Adipocyte (in vitro differentiated cells): ENCODE measurements at regions not wholly inside any gene's neighbourhood (a gene's known extent, or its start where the extent isn't known, plus 50 kb on each side); places are given as distances from the start of the nearest gene placed in this dataset.
A peak's percentile ranks its signal among the peaks of the same experiment; 100 is the strongest.
"Not testable (repeated sequence)": the region's sequence is repeated elsewhere in the genome, so short reads cannot be mapped to it uniquely, and the experiment has no call there.

Experiments used
- DNase-seq: peaks from one replicate; pipeline ENCODE4 v3.0.0-alpha.2; 2015; ENCODE audit warnings: low read depth
- H3K27me3 ChIP-seq: replicated peaks from 2 replicates; pipeline ENCODE4 v1.7.0; 2013; ENCODE audit warnings: mild to moderate bottlenecking, low read length, moderate library complexity; ENCODE audit not compliant: control insufficient read depth, insufficient read depth
- H3K36me3 ChIP-seq: 2 replicates; pipeline ENCODE4 v1.7.0; 2013; ENCODE audit warnings: low read length, mild to moderate bottlenecking, moderate library complexity; ENCODE audit not compliant: control insufficient read depth, insufficient read depth, severe bottlenecking
- H3K4me1 ChIP-seq: 2 replicates; pipeline ENCODE4 v1.7.0; 2013; ENCODE audit warnings: mild to moderate bottlenecking, low read length, moderate library complexity; ENCODE audit not compliant: control insufficient read depth, insufficient read depth
- H3K4me3 ChIP-seq: 2 replicates; pipeline ENCODE4 v1.7.0; 2013; ENCODE audit warnings: mild to moderate bottlenecking, low read length, moderate library complexity
- H3K9ac ChIP-seq: 2 replicates; pipeline ENCODE4 v1.7.0; 2013; ENCODE audit warnings: mild to moderate bottlenecking, low read length, moderate library complexity
- H3K9me3 ChIP-seq: 2 replicates; pipeline ENCODE4 v1.7.0; 2013; ENCODE audit warnings: mild to moderate bottlenecking, low read length, moderate library complexity; ENCODE audit not compliant: control insufficient read depth

- Histone ChIP-seq H3K36me3 (no peaks in the 10 kb centered on the region), H3K4me1 (peaks cover 7% of the 10 kb centered on the region), H3K27me3 (no peaks in the 10 kb centered on the region), H3K9me3 (no peaks in the 10 kb centered on the region), H3K9ac (no peak overlapping the region), H3K4me3 (no peak overlapping the region)
- DNase-seq: no peak
These were observed 92.7 kb downstream of the FZD1 start for GRCh38 chr7:91356915-91357314.

DNA sequence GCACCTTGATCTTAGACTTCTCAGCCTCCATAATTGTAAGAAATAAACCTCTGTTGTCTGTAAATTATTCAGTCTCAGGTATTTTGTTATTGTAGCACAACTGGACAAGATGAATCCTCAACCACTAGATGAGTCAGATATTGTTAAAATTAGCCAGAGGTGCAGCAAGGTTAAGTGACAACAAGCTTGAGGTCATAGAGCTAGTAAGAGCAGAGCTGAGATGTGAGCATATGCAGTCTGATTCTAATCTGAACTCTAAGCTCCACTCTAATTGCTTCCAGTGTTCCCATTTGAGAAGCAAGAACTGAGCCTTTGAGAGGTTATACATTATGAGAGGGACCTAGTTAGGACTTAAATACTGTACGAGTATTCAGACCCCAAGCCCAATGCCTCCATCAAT is 93.1 kb downstream of the FZD1 start:
- Histone ChIP-seq H3K4me1 (peaks cover 7% of the 10 kb centered on the region), H3K36me3 (no peaks in the 10 kb centered on the region), H3K4me3 (no peak overlapping the region), H3K9ac (no peak overlapping the region), H3K9me3 (no peaks in the 10 kb centered on the region), H3K27me3 (no peaks in the 10 kb centered on the region)
- peak; percentile 12 for DNase-seq

DNA sequence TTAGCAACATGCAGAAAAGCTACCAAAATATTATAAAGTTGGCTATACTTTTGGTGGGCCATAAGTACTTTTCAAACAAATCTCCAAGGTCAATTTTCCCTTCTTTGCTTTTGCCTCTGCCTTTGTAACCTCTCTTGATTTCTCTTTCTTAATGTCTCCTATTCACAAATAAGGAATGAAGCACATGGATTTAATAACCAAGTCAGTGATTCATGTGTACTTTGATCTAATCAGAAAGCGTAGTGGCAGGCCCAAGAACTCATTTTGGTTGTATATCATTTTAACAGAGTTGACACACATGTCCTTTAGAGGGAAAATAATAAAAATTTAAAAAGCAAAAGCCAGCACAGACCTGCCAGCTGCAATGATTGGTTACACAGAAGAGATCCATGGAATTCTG is 93.7 kb downstream of the FZD1 start:
- Histone ChIP-seq H3K4me3 (no peak overlapping the region), H3K9me3 (no peaks in the 10 kb centered on the region), H3K4me1 (peaks cover 7% of the 10 kb centered on the region), H3K36me3 (no peaks in the 10 kb centered on the region), H3K9ac (no peak overlapping the region), H3K27me3 (no peaks in the 10 kb centered on the region)
- peak; percentile 69 for DNase-seq

- Histone ChIP-seq H3K4me1 (peaks cover 7% of the 10 kb centered on the region), H3K4me3 (no peak overlapping the region), H3K9me3 (no peaks in the 10 kb centered on the region), H3K9ac (no peak overlapping the region), H3K36me3 (no peaks in the 10 kb centered on the region), H3K27me3 (no peaks in the 10 kb centered on the region)
- no peak for DNase-seq
These were observed 94.1 kb downstream of the FZD1 start for GRCh38 chr7:91358303-91358702.

GRCh38 chr7:91365097-91365496 is 100.9 kb downstream of the FZD1 start:
- H3K4me3 ChIP-seq: not testable (repeated sequence)

GRCh38 chr7:91366091-91366490 is 101.9 kb downstream of the FZD1 start:
- H3K9ac ChIP-seq: no peak overlapping the region

More at GRCh38 chr7:91365097-91365496, 100.9 kb downstream of the FZD1 start:
- H3K9me3 ChIP-seq, DNase-seq, H3K27me3 ChIP-seq, H3K36me3 ChIP-seq, H3K4me1 ChIP-seq, H3K9ac ChIP-seq: not testable (repeated sequence)

DNA sequence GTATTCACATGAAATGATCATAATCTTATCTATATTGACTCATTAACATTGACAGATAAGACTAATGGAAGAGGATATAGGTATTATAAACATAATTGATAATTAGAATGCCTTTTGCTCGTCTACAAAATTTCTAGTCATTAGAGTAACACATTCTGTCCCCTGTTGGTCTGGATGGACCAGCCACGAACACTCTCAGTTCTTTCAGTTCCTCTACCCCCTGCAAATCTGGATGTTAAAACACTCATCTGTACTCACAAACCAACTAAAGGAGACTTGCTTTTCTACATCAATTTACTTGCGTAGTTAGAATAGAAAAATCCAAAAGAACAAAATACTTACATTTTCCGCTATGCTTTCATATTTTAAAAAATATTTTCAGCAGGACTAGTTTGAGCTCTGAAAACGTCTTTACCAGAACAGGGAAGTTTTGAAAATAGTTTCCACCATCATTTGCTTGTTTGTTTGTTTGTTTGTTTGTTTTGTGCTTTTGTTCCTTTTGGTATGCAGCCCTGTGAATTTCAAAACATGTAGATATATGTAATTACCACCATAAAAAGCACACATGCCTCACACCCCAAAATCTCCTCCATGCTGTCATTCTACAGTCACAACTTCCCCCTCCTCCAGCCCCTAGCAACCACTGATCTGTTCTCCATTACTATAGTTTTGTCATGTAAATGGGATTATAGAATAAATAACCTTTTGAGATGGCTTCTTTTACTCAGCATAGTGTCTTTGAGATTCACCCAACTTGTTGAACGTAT is 103.8 kb downstream of the FZD1 start:
- H3K9ac ChIP-seq: no peak overlapping the region
- no peak for DNase-seq
- no peaks in the 10 kb centered on the region for H3K9me3 ChIP-seq
- no peaks in the 10 kb centered on the region for H3K27me3 ChIP-seq
- no peaks in the 10 kb centered on the region for H3K36me3 ChIP-seq
- H3K4me3 ChIP-seq: no peak overlapping the region
- H3K4me1 ChIP-seq: no peaks in the 10 kb centered on the region

More at GRCh38 chr7:91366091-91366490, 101.9 kb downstream of the FZD1 start:
- Histone ChIP-seq H3K27me3 (no peaks in the 10 kb centered on the region), H3K4me1 (no peaks in the 10 kb centered on the region), H3K9me3 (no peaks in the 10 kb centered on the region), H3K4me3 (no peak overlapping the region), H3K36me3 (no peaks in the 10 kb centered on the region)
- DNase-seq: no peak

GRCh38 chr7:91372323-91372722 is 108.1 kb downstream of the FZD1 start:
- no peaks in the 10 kb centered on the region for H3K36me3 ChIP-seq
- H3K4me3 ChIP-seq: no peak overlapping the region
- H3K4me1 ChIP-seq: no peaks in the 10 kb centered on the region
- H3K27me3 ChIP-seq: no peaks in the 10 kb centered on the region
- no peaks in the 10 kb centered on the region for H3K9me3 ChIP-seq
- DNase-seq: no peak
- no peak overlapping the region for H3K9ac ChIP-seq

GRCh38 chr7:91373111-91373800 is 109.0 kb downstream of the FZD1 start:
- no peak for DNase-seq
- Histone ChIP-seq H3K4me3 (no peak overlapping the region), H3K4me1 (no peaks in the 10 kb centered on the region), H3K9ac (no peak overlapping the region), H3K9me3 (no peaks in the 10 kb centered on the region), H3K27me3 (no peaks in the 10 kb centered on the region), H3K36me3 (no peaks in the 10 kb centered on the region)

DNA sequence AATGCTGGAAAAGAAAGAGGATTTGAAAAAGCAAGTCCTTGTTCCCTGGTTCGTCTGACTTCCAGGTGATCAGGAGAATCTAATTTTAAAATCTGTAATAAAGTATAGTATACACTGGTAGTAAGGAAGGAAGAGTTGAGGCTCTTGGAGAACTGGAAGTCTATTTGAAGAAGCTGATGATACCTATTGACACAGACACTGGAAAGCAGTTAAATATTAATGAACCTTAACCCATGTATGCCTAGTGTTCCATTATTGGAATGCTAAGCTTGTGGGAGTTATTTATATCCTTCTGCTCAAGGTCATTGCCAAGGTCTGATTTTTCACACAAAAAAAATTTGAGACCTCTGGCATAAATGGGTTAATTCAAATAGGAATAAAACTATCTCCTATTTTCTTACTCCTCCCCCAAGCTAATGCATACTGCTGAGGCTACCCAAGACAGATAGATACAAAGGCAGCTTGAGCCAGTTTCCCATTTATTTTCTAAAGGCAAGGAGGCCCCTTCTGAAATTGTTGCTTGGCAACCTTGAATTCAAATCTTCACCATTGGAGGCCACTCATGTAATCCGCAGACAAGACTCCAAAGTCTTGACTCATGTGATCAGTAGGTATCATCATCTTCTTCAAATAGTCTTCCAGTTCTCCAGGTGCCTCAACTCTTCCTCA is 110.2 kb downstream of the FZD1 start:
- Histone ChIP-seq H3K27me3 (no peaks in the 10 kb centered on the region), H3K9me3 (no peaks in the 10 kb centered on the region), H3K4me1 (no peaks in the 10 kb centered on the region), H3K4me3 (no peak overlapping the region), H3K36me3 (no peaks in the 10 kb centered on the region), H3K9ac (no peak overlapping the region)
- DNase-seq: no peak

DNA sequence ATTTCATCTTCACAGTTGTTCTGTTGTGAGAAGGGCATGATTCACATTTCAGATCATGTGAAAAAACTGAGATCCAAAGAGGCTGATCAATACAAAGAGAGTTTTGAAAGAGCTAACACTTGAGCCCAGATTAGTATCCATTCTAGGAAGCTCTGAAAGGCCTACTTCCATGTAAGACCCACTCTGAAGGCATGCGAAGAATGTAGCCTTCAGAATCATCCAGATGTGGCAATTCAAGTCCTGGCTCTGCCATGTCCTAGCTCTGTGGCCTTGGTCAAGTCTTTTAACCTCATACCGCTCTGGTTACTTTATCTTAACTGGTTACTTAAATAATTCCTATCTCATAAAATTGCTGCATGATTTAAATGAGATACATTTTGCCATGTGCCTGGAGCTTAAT is 111.1 kb downstream of the FZD1 start:
- Histone ChIP-seq H3K9me3 (no peaks in the 10 kb centered on the region), H3K4me1 (no peaks in the 10 kb centered on the region), H3K9ac (no peak overlapping the region), H3K36me3 (no peaks in the 10 kb centered on the region), H3K27me3 (no peaks in the 10 kb centered on the region), H3K4me3 (no peak overlapping the region)
- no peak for DNase-seq
